BE2C (cell line): ENCODE measurements at regions not wholly inside any gene's neighbourhood (a gene's known extent, or its start where the extent isn't known, plus 50 kb on each side); places are given as distances from the start of the nearest gene placed in this dataset.

ENCODE experiments used
- DNase-seq: peaks from one replicate; pipeline ENCODE4 v3.0.0-alpha.2; 2020
- H3K27me3 ChIP-seq: fragments of 250-450 bp; sonication (Bioruptor Pico); 2 replicates; pipeline ENCODE4 v1.5.1; 2020; ENCODE audit warnings: mild to moderate bottlenecking
- H3K36me3 ChIP-seq: fragments of 250-450 bp; sonication (Bioruptor Pico); 2 replicates; pipeline ENCODE4 v1.5.1; 2020; ENCODE audit warnings: mild to moderate bottlenecking
- H3K4me1 ChIP-seq: fragments of 250-450 bp; sonication (Bioruptor Pico); 2 replicates; pipeline ENCODE4 v1.5.1; 2020
- H3K4me3 ChIP-seq: 2 replicates; pipeline ENCODE4 v1.5.1; 2011; ENCODE audit warnings: low read depth, low read length
- H3K9me3 ChIP-seq: fragments of 250-450 bp; sonication (Bioruptor Pico); 2 replicates; pipeline ENCODE4 v1.5.1; 2020
- CTCF ChIP-seq: IDR thresholded peaks from 2 replicates; pipeline ENCODE4 v1.5.1; 2012; ENCODE audit warnings: mild to moderate bottlenecking, low read depth, low read length

GRCh38 chr10:64523065-64523759 lies 1002.0 kb downstream of the REEP3 start:
- Histone ChIP-seq H3K27me3 (no peaks in the 10 kb centered on the region), H3K4me3 (no peak overlapping the region), H3K36me3 (no peaks in the 10 kb centered on the region), H3K4me1 (peaks cover 13% of the 10 kb centered on the region), H3K9me3 (no peaks in the 10 kb centered on the region)
- TF ChIP-seq CTCF = no peak
- DNase-seq = no peak

GRCh38 chr10:64528294-64529002 lies 1007.2 kb downstream of the REEP3 start:
- no peak for TF ChIP-seq CTCF
- H3K9me3 ChIP-seq = no peaks in the 10 kb centered on the region
- H3K36me3 ChIP-seq = no peaks in the 10 kb centered on the region
- H3K27me3 ChIP-seq = no peaks in the 10 kb centered on the region
- H3K4me1 ChIP-seq = peaks cover 18% of the 10 kb centered on the region
- no peak overlapping the region for H3K4me3 ChIP-seq
- DNase-seq = peak; percentile 32

- no peaks in the 10 kb centered on the region for H3K36me3 ChIP-seq
- no peak for TF ChIP-seq CTCF
- no peaks in the 10 kb centered on the region for H3K9me3 ChIP-seq
These were observed 1007.8 kb downstream of the REEP3 start for GRCh38 chr10:64529003-64529350.

GRCh38 chr10:64534616-64535015 lies 1013.4 kb downstream of the REEP3 start:
- Histone ChIP-seq H3K4me1 (peaks cover 9% of the 10 kb centered on the region), H3K4me3 (no peak overlapping the region), H3K9me3 (no peaks in the 10 kb centered on the region), H3K27me3 (no peaks in the 10 kb centered on the region), H3K36me3 (no peaks in the 10 kb centered on the region)
- DNase-seq = no peak
- no peak for TF ChIP-seq CTCF

More at GRCh38 chr10:64529003-64529350, 1007.8 kb downstream of the REEP3 start:
- no peak for DNase-seq
- no peak overlapping the region for H3K4me3 ChIP-seq
- H3K27me3 ChIP-seq = no peaks in the 10 kb centered on the region
- peaks cover 16% of the 10 kb centered on the region for H3K4me1 ChIP-seq

- Histone ChIP-seq H3K4me1 (peaks cover 3% of the 10 kb centered on the region), H3K36me3 (no peaks in the 10 kb centered on the region), H3K4me3 (no peak overlapping the region), H3K27me3 (no peaks in the 10 kb centered on the region), H3K9me3 (no peaks in the 10 kb centered on the region)
- TF ChIP-seq CTCF = no peak
- no peak for DNase-seq
These were observed 1014.1 kb downstream of the REEP3 start for GRCh38 chr10:64535131-64535867.
